T-cell (primary cell): ENCODE measurements at regions not wholly inside any gene's neighbourhood (a gene's known extent, or its start where the extent isn't known, plus 50 kb on each side); places are given as distances from the start of the nearest gene placed in this dataset.

Experiments used
- ATAC-seq, 4 experiments: fragments of 200-7000 bp in 3 of 4; fragments of 150-1000 bp in 1 of 4; cut with Tn5 transposase; replicated peaks in 1 of 4; 1 replicate in 3 of 4; 2 replicates in 1 of 4; pipeline ENCODE4 v1.10.0; 2021; ENCODE audit warnings: moderate library complexity in 3 of 4, mild to moderate bottlenecking in 2 of 4, moderate number of reproducible peaks in 1 of 4
- CTCF ChIA-PET, 2 donors: fragments of 300-600 bp; sonication (Branson Sonifier 250); formaldehyde crosslinking; loops; one replicate each; lab custom pipeline; 2022; ENCODE audit warnings: antibody characterized with exemption in 2 of 2; lab: Charles Lee
- POLR2A ChIA-PET, 2 donors: fragments of 300-600 bp; sonication (Branson Sonifier 250); formaldehyde crosslinking; loops; one replicate each; lab custom pipeline; 2022; ENCODE audit warnings: antibody characterized with exemption in 2 of 2; lab: Charles Lee
- DNase-seq, 35 experiments: peaks; one replicate each; pipeline versions ENCODE4 v3.0.0 to v3.0.0-alpha.2; 2013 to 2023
- H3K27ac ChIP-seq: one replicate; pipeline ENCODE4 v1.5.1; 2013; ENCODE audit warnings: low read length
- H3K27me3 ChIP-seq, 2 experiments: replicated peaks in 1 of 2; 1 replicate in 1 of 2; 2 replicates in 1 of 2; pipeline versions ENCODE4 v1.6.1 to v1.7.0; 2013; ENCODE audit warnings: low read length in 1 of 2, mixed read lengths in 1 of 2; ENCODE audit not compliant: control insufficient read depth in 2 of 2, insufficient read depth in 2 of 2; ENCODE audit errors: extremely low read depth in 1 of 2
- H3K36me3 ChIP-seq, 2 donors: 1 replicate in 1 of 2; 2 replicates in 1 of 2; pipeline versions ENCODE4 v1.6.1 to v1.7.0; 2013; ENCODE audit warnings: low read length in 1 of 2; ENCODE audit not compliant: control insufficient read depth in 2 of 2, insufficient read depth in 1 of 2; ENCODE audit errors: extremely low read depth in 1 of 2
- H3K4me1 ChIP-seq, 2 experiments: 1 replicate in 1 of 2; 2 replicates in 1 of 2; pipeline versions ENCODE4 v1.6.1 to v1.7.0; 2013; ENCODE audit warnings: low read length in 2 of 2, mixed read lengths in 1 of 2; ENCODE audit not compliant: insufficient read depth in 2 of 2, control insufficient read depth in 1 of 2; ENCODE audit errors: extremely low read depth in 1 of 2
- H3K4me3 ChIP-seq, 2 donors: 1 replicate in 1 of 2; 2 replicates in 1 of 2; pipeline versions ENCODE4 v1.5.1 to v1.7.0; 2013; ENCODE audit warnings: mild to moderate bottlenecking in 2 of 2, low read length in 1 of 2, moderate library complexity in 1 of 2; ENCODE audit not compliant: control insufficient read depth in 1 of 2; ENCODE audit errors: extremely low read depth in 1 of 2
- H3K9me3 ChIP-seq: 2 replicates; pipeline ENCODE4 v1.7.0; 2013
- H3K27ac Mint-ChIP-seq, 2 donors: one replicate each; pipeline ENCODE4 v1.8.0; 2020 to 2021; ENCODE audit warnings: mild to moderate bottlenecking in 2 of 2, mixed read lengths in 2 of 2
- H3K27me3 Mint-ChIP-seq, 2 donors: one replicate each; pipeline ENCODE4 v1.8.0; 2021 to 2022; ENCODE audit warnings: mixed read lengths in 2 of 2
- H3K36me3 Mint-ChIP-seq: one replicate; pipeline ENCODE4 v1.8.0; 2021; ENCODE audit warnings: mixed read lengths
- H3K4me1 Mint-ChIP-seq, 3 donors: one replicate each; pipeline ENCODE4 v1.8.0; 2020 to 2022; ENCODE audit warnings: mixed read lengths in 3 of 3, mild to moderate bottlenecking in 1 of 3
- H3K4me3 Mint-ChIP-seq, 3 donors: one replicate each; pipeline ENCODE4 v1.8.0; 2020 to 2022; ENCODE audit warnings: mild to moderate bottlenecking in 3 of 3, mixed read lengths in 3 of 3, moderate library complexity in 3 of 3
- H3K9me3 Mint-ChIP-seq, 3 donors: one replicate each; pipeline ENCODE4 v1.8.0; 2020 to 2022; ENCODE audit warnings: mixed read lengths in 3 of 3
- WGBS: methylation state at CpG from one replicate; pipeline ENCODE4 v1.1.5; 2013; ENCODE audit warnings: missing lambda C conversion rate; ENCODE audit not compliant: insufficient coverage; 5-methylcytosine and 5-hydroxymethylcytosine counted together

- 88% methylated on average over 7 of the region's 7 CpGs for WGBS
- no peaks in the 10 kb centered on the region for H3K9me3 ChIP-seq
- no peak overlapping the region for H3K4me3 Mint-ChIP-seq
Observed at GRCh38 chr20:39277185-39277584, 315.0 kb downstream of the DHX35 start.

DNA sequence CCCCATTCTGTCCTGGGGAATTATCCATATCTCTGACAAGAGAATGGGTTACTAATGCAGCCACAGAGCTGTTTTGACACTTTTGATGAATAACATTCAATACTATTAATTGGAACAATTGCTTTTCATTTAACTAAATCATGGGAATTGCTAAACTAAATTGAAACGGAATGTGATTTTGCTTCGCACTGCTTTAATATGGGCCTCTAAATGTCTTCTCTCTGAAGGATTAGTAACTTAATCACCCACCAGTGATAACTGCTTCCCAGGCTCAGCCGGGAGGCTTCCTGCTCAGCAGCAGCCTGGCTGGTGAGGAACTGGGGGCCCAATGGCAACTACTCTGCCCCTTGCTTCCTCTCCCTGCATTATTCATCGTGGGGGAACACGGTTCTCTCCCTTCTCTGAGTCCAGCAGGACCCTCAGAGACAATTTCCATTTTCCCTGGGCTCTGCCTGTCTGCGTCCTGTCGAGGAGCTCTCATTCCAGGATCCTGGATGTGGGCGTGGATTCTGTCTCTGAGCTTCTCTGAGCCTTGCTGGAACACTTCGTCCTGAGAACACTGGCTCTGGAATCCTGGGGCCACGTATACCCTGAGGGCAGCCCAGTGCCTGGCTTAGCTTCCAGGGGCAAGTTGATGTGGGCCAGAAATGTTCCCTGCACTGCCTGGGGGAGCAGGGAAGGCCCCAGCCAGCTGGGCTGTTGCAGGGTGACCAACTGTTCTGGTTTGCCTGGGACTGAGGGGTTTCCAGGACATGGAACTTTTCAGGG lies 308.9 kb downstream of the DHX35 start:
- Histone ChIP-seq H3K4me1 (no peaks in the 10 kb centered on the region), H3K36me3 (no peaks in the 10 kb centered on the region), H3K27me3 (peaks cover 0 to 8% of the 10 kb centered on the region in 2 experiments), H3K4me3 (no peak overlapping the region), H3K27ac (no peak overlapping the region), H3K9me3 (no peaks in the 10 kb centered on the region)
- no peaks in the 10 kb centered on the region for H3K36me3 Mint-ChIP-seq
- WGBS, result 56% methylated on average over 10 of the region's 10 CpGs
- H3K4me3 Mint-ChIP-seq, result no peak overlapping the region
- H3K27ac Mint-ChIP-seq, result no peak overlapping the region
- DNase-seq, result no peak
- H3K27me3 Mint-ChIP-seq, result peaks cover 0 to 4% of the 10 kb centered on the region in 2 donors
- no peaks in the 10 kb centered on the region for H3K4me1 Mint-ChIP-seq
- CTCF ChIA-PET, result no interaction called here
- POLR2A ChIA-PET, result no interaction called here
- no peak for ATAC-seq
- H3K9me3 Mint-ChIP-seq, result no peaks in the 10 kb centered on the region

More at GRCh38 chr20:39277185-39277584, 315.0 kb downstream of the DHX35 start:
- CTCF ChIA-PET, result no interaction called here
- Histone ChIP-seq H3K27me3 (peaks cover 0 to 7% of the 10 kb centered on the region in 2 experiments), H3K36me3 (no peaks in the 10 kb centered on the region), H3K4me1 (no peaks in the 10 kb centered on the region), H3K4me3 (no peak overlapping the region), H3K27ac (no peak overlapping the region)
- DNase-seq (no peak), ATAC-seq (no peak)
- no peaks in the 10 kb centered on the region for H3K4me1 Mint-ChIP-seq
- POLR2A ChIA-PET, result no interaction called here
- peaks cover 8 to 12% of the 10 kb centered on the region in 2 donors for H3K27me3 Mint-ChIP-seq
- peaks cover 3% of the 10 kb centered on the region for H3K36me3 Mint-ChIP-seq
- H3K9me3 Mint-ChIP-seq, result peaks cover 0 to 5% (median 5%) of the 10 kb centered on the region in 3 donors
- H3K27ac Mint-ChIP-seq, result no peak overlapping the region

DNA sequence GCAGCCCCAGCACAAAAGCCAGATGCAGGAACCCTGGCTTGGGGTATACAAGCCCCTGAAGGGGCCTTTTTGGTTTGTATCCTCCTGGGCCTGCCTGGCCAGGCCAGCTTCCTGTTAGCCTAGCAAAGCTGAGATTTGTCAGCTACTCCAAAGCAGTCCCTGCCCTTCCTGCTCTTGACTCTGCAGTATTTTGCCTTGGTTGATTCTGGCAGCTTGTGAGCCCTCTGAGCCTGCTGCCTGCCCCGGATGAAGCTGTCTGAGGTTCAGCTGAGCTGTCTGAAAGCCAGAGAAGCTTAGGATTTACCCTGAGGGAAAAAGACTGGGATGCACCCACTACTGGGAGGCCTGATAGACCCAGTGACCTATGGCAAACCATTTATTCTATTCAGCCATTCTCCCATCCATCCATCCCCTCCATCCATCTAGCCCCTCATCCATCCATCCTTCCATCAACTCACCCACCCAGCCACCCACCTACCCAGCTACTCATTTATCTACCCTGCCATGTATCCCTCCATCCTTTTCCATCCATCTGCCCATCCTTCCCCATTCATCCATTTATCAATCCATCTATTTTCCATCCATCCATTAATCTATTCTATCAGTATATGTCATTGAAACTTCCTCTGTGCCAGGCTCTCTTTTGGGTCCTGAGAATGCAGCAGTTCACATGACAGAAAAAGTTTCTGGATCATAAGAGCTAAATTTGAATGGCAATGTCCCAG lies 307.5 kb downstream of the DHX35 start:
- H3K4me3 ChIP-seq, result no peak overlapping the region
- 100% methylated on average over 1 of the region's 1 CpG for WGBS
- H3K9me3 ChIP-seq, result no peaks in the 10 kb centered on the region
- Mint-ChIP-seq H3K36me3 (no peaks in the 10 kb centered on the region), H3K4me1 (no peaks in the 10 kb centered on the region), H3K9me3 (no peaks in the 10 kb centered on the region), H3K4me3 (no peak overlapping the region), H3K27me3 (peaks cover 0 to 4% of the 10 kb centered on the region in 2 donors), H3K27ac (no peak overlapping the region)
- H3K36me3 ChIP-seq, result no peaks in the 10 kb centered on the region
- no peak overlapping the region for H3K27ac ChIP-seq
- ChIA-PET POLR2A (no interaction called here), CTCF (no interaction called here)
- peaks cover 0 to 8% of the 10 kb centered on the region in 2 experiments for H3K27me3 ChIP-seq
- no peaks in the 10 kb centered on the region for H3K4me1 ChIP-seq
- no peak for DNase-seq
- peak in 1 of 4 experiments; percentile 9 for ATAC-seq

- ChIA-PET POLR2A (no interaction called here), CTCF (no interaction called here)
- Mint-ChIP-seq H3K4me1 (no peaks in the 10 kb centered on the region), H3K4me3 (no peak overlapping the region), H3K36me3 (no peaks in the 10 kb centered on the region), H3K9me3 (no peaks in the 10 kb centered on the region), H3K27me3 (no peaks in the 10 kb centered on the region), H3K27ac (no peak overlapping the region)
- no peak overlapping the region for H3K4me3 ChIP-seq
- no peaks in the 10 kb centered on the region for H3K9me3 ChIP-seq
- no peak overlapping the region for H3K27ac ChIP-seq
- ATAC-seq (peak in 1 of 4 experiments; percentile 45), DNase-seq (peak in 15 of 35 experiments; percentile 1 to 28 (median 10))
- no peaks in the 10 kb centered on the region for H3K36me3 ChIP-seq
- H3K4me1 ChIP-seq, result no peaks in the 10 kb centered on the region
- WGBS, result 41% methylated on average over 5 of the region's 7 CpGs
- H3K27me3 ChIP-seq, result peaks cover 0 to 8% of the 10 kb centered on the region in 2 experiments
Observed at GRCh38 chr20:39268981-39269461, 306.9 kb downstream of the DHX35 start.

GRCh38 chr20:39268491-39268951 lies 306.4 kb downstream of the DHX35 start:
- Histone ChIP-seq H3K27ac (no peak overlapping the region), H3K4me3 (no peak overlapping the region), H3K4me1 (no peaks in the 10 kb centered on the region), H3K9me3 (no peaks in the 10 kb centered on the region), H3K27me3 (peaks cover 0 to 7% of the 10 kb centered on the region in 2 experiments), H3K36me3 (no peaks in the 10 kb centered on the region)
- Mint-ChIP-seq H3K36me3 (no peaks in the 10 kb centered on the region), H3K27me3 (no peaks in the 10 kb centered on the region), H3K4me1 (no peaks in the 10 kb centered on the region), H3K27ac (no peak overlapping the region), H3K4me3 (no peak overlapping the region), H3K9me3 (no peaks in the 10 kb centered on the region)
- POLR2A ChIA-PET, result interaction anchor here in 1 of 2 donors (0.5 kb wide), 1 partner anchor 24 kb away, joined by 5 read pairs; no protein-coding TSS in a partner anchor
- WGBS, result 61% methylated on average over 5 of the region's 9 CpGs
- DNase-seq (no peak), ATAC-seq (no peak)
- CTCF ChIA-PET, result interaction anchor here in 1 of 2 donors (1.2 kb wide), 1 partner anchor 11 kb away, joined by 3 read pairs; no protein-coding TSS in a partner anchor

DNA sequence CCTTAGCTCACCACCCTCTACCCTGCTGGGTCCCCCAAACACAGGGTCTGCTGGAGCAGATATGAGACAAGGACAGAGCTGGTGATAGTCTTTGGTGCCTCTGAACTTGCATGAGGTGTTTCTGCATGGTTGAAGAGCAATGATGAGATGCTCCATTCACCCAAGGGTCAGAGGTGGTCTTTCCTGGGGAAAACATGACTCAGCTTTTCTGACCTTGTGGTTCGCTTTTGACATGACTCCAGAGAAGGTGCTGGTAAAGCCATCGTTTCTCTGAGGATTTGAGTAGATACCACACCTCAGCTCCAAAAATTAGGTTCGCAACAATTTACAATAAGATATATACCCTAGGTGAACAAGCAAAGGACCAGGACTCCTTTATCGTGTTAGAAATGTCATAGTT lies 304.8 kb downstream of the DHX35 start:
- no peak for DNase-seq
- peaks cover 0 to 5% of the 10 kb centered on the region in 2 experiments for H3K27me3 ChIP-seq
- no peak overlapping the region for H3K4me3 ChIP-seq
- Mint-ChIP-seq H3K27ac (no peak overlapping the region), H3K4me1 (no peaks in the 10 kb centered on the region), H3K36me3 (no peaks in the 10 kb centered on the region), H3K9me3 (no peaks in the 10 kb centered on the region), H3K4me3 (no peak overlapping the region), H3K27me3 (peaks cover 4 to 6% of the 10 kb centered on the region in 2 donors)
- H3K9me3 ChIP-seq, result no peaks in the 10 kb centered on the region
- CTCF ChIA-PET, result no interaction called here
- 80% methylated on average over 1 of the region's 4 CpGs for WGBS
- POLR2A ChIA-PET, result no interaction called here
- no peak for ATAC-seq
- no peak overlapping the region for H3K27ac ChIP-seq
- H3K36me3 ChIP-seq, result no peaks in the 10 kb centered on the region
- no peaks in the 10 kb centered on the region for H3K4me1 ChIP-seq
